HG02840 (cell line): ENCODE measurements at regions not wholly inside any gene's neighbourhood (a gene's known extent, or its start where the extent isn't known, plus 50 kb on each side); places are given as distances from the start of the nearest gene placed in this dataset.
A peak's percentile ranks its signal among the peaks of the same experiment; 100 is the strongest.
"Not testable (repeated sequence)": the region's sequence is repeated elsewhere in the genome, so short reads cannot be mapped to it uniquely, and the experiment has no call there.

Source experiments
- ATAC-seq: cut with Tn5 transposase; IDR thresholded peaks from one replicate; pipeline ENCODE4 v1.9.1; 2021; ENCODE audit warnings: mild to moderate bottlenecking, moderate library complexity, moderate number of reproducible peaks; ENCODE audit not compliant: unreplicated experiment, low FRiP score

- ATAC-seq, result no peak
Observed at GRCh38 chr15:31433091-31433490, 106.5 kb downstream of the KLF13 start.

- no peak for ATAC-seq
Observed at GRCh38 chr15:31433574-31433973, 106.9 kb downstream of the KLF13 start.

DNA sequence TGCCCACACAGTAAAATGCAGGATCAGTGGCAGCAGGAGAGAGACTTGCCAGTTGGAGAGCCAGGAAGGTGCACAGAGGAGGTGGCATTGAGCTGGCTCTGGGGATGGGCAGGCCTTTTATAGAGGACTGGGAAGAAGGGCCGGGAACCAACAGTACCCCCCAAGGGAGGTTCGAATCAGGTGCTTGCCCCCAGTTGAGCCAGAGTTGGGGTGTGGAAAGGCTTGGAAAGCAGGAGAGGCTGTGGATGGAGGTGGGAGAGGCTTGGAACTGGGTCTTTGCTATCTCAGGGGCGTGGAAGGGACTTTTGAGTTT is 107.6 kb downstream of the KLF13 start:
- ATAC-seq, result no peak

- ATAC-seq, result peak; percentile 37
Observed at GRCh38 chr15:31434588-31435260, 108.1 kb downstream of the KLF13 start.

DNA sequence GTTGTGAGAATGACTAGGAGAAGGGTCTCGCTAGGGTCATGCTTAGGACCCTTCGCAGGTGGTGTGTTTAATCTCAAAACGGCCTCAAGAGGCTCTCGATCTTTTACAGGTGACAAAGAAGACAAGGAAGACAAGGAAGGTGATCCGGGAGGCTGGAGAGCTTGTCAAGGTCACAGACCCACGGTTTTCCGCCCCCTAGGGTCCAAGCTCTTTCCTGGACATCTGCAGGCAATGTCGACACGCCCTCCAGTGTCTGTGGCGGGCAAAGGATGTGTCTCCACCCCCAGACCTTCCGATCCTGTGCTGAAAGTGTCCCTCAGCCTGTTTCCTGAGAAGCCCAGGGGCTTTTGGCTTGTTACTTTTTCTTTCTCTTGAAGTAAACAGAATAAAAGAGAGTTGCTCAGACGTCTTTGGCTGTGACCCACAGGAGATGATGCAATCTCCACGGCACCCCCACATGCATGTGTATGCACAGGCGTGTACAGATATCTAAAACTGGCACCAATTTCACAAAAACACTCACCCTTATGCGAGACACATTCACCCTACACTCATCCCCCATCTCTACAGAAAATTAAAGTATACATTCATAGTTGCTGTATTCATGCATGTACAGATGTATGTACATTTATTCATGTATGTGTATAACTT is 108.8 kb downstream of the KLF13 start:
- peak; percentile 59 for ATAC-seq

DNA sequence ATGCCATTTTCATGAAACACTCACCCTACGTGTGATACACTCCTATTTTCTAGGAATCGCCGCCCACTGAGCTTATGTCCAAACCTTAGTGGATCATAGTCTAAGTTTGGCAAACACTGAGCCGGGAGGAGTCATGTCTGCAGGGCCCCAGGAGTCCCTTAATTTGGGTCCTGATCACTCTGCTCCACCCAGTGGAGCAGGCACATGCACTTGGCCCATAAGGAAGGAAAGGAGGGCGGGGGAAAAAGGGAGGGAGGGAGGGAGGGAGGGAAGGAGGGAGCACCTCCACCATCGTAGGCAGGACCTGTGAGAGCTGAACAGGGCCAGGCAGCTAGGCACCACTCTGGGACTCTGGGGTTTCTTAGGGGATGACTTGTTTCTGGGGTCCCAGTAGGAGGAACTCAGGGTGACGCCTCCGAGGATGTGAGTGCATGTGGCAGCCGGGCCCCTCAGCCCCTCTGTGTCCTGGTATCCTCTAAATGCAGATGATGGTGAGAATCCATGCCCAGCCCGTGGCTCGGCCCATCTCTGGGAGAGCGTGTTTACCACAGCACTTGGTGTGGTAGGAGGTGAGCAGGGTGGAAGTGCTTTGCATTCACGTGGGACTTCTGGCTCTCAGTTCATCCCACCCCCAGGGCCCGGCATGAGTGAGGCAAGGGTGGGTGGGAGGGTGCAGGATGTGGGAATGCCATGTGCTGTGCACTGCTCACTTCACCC is 109.4 kb downstream of the KLF13 start:
- ATAC-seq, result no peak

- ATAC-seq, result no peak
Observed at GRCh38 chr15:31437686-31438085, 111.1 kb downstream of the KLF13 start.

GRCh38 chr15:31438601-31439265 is 112.1 kb downstream of the KLF13 start:
- ATAC-seq, result no peak

- no peak for ATAC-seq
Observed at GRCh38 chr15:31439328-31439727, 112.7 kb downstream of the KLF13 start.

DNA sequence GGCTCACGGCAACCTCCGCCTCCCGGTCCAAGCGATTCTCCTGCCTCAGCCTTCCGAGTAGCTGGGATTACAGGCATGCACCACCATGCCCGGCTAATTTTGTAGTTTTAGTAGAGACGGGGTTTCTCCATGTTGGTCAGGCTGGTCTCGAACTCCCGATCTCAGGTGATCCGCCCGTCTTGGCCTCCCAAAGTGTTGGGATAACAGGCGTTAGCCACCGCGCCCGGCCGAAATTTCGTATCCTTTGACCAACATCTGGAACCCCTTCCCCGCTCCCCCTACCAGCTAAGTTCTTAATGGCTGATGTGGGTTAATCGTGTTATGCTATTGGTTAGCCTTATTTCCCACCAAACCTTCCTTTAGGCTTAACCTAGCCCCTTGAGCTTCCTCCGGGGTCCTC is 113.6 kb downstream of the KLF13 start:
- ATAC-seq, result not testable (repeated sequence)

DNA sequence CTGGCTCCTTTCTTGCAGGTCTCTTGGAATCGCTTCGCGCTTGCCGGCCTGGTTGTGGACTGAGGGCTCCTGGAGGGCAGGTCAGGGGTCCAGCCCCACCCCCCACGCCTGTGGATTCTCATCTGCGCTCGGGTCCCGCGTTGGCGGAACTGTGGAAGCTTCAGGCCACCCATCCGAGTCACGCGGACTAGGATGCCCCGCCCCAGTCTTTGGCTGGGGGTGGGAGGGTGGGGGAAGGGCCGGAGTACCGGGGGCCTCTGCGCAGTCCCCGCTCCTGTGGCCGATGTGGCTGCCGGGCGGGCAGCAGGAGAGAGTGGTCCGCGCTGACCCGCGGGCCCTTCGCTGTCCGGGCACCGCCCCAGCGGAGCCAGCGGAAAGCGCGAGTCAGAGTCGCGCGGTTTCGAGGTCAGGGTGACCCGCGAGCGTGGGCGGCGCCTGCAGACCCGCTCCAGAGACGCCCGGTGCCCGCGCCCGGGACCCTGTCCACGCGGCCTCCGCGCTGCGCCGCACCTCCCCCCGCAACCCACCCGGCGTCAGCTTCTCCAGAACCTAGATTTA is 114.2 kb downstream of the KLF13 start:
- no peak for ATAC-seq

DNA sequence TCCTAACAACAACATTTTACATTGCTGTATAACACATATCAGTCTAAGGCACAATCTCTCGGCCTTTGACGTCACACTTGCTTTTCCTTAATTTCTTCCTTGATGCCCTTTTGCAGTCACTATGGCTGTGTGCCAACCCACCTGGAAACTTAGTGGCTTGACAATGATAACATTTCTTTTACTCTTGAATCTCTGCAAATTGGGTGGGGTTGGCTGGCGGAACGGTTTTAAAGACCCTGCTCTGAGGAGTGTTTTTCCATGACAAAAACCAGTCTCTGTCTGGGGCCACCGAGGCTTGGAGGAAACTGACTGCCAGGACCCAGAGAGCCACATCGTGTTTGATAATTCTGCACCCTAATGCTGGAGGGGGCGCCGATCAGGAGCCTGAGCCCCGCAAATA is 115.6 kb downstream of the KLF13 start:
- ATAC-seq, result no peak

DNA sequence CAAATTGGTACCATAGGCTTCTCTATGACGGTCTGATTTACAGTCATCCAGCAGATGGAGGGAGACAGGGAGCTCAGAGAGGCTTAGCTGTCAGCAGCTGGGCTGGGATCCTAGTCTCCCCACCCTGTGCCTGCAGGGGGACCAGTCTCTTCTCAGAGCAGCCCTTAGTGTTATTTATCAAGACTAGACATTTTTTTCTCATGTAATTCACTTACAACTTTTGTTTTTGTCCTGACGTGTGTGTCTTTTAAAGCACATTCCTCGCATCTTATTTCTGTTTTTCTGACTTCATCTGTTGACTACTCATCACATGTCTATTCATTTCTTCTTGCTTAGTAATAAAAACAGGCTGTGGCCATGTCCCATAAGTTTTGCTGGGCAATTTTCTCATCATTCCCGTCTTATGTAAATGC is 116.1 kb downstream of the KLF13 start:
- ATAC-seq, result no peak

- ATAC-seq, result no peak
Observed at GRCh38 chr15:31444844-31445243, 118.2 kb downstream of the KLF13 start.

- no peak for ATAC-seq
Observed at GRCh38 chr15:31446546-31446945, 119.9 kb downstream of the KLF13 start.

GRCh38 chr15:31447931-31448634 is 121.4 kb downstream of the KLF13 start:
- no peak for ATAC-seq

DNA sequence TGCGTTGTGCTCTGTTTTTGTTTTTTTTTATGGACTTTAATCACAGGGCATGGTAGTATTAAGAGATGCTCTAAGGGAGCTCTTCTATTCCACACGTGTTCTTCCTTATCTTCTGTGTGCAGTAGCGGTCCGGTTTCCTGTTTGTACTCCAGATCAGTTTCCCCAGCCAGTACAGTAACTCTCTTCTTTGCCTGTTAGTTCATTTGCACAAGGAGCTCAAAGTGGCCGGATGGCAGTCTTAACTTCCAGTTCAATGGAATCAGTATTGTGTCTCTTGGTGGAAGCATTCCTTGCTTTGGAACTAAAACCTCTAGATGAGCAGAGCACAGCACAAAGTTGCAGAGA is 122.0 kb downstream of the KLF13 start:
- no peak for ATAC-seq

DNA sequence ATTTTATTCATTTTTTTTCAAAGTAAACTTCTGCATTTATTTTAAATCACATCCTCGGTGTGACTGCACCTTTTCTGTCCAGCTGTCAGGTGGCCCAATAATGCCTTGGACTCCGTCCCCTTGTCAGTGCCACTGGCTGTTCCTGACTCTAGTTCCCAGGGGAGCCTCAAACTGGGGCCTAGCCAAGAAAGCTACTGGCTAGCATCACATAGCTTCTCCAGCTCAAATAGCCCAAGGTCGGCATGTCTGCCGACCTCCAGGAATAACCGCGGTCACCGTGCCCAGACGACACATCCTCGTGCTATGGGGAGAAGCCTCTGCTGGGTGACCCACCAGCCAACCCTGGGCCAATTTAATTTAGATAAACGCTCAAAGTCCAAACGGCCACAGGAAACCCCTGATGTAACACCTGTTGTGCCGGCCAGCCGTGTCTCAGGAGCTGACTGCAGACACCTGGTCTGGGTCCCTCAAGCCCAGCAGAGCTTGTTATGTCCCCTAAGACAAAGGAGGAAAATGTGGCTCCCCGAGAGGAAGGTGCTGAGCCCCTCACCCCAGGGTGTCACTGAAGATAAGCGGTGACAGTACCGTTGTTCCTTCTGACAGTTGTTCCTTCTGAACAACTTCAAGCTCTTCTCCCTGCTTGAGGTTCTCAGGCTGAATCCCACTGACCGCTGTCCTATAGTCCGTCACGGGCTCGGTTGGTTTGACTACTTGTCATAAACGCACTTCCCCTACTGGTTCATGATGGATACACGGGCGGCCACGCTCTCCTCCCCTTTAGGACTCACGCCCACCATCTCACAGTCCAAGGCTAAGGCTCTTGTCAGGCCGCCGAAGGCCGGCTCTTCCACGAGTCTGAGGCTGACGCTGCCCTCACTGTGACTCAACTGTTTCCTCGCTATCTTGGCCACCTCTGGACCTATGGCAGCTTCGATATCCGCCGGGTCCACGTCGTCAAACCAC is 126.2 kb downstream of the KLF13 start:
- ATAC-seq, result no peak

DNA sequence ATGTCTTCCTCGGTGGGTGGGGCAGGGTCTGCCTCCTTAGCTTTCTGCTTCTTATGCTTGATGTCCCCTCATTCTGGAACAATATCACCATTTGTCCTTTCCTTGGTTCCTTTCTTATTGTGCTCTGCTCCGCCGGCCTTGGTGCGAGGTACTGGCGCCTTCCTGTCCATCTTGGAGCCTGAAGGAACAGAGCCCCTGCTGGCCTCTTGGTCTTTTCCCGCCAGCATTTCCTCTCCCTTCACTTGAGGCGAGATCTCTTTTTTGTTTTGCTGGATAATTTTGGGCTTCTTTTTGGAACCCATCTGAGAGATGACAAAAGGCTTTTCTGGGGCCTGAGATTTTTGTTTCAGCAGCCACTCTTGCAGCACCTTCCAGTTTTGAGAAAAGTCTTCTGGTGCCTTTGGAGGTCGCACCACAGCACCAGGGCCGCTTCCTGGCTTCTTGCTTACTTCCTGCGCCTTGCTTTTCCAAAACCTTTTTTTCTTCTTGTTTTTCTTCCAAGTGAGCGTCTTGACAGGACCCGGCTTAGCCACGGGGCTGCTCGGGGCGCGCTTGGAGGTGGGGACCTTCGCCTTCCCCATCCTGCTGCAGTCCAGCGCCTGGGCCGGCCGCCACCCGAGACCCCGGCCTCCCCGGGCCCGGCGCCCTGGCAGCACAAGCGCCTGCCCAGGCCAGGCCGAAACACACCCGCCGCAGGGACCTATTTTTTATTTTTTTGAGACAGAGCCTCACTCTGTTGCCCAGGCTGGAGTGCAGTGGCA is 127.1 kb downstream of the KLF13 start:
- no peak for ATAC-seq
